ENCODE measurements at regions not wholly inside any gene's neighbourhood (a gene's known extent, or its start where the extent isn't known, plus 50 kb on each side); places are given as distances from the start of the nearest gene placed in this dataset.

GRCh38 chr5:29304545-29304944 is 1888.9 kb upstream of the CDH6 start:
- Histone ChIP-seq H3K18ac (ENCODE audit: extremely low read depth, low read length) (no peak overlapping the region), H3K79me2 (ENCODE audit: control insufficient read depth in 1 of 2, insufficient read depth in 2 of 2, low read length in 2 of 2) (no peaks in the 10 kb centered on the region), H4K8ac (ENCODE audit: extremely low read depth, insufficient read depth, low read length) (no peak overlapping the region), H3K4me1 (replicated peaks in 1 of 4; ENCODE audit: control insufficient read depth in 3 of 4, insufficient read depth in 4 of 4, low read length in 3 of 4) (no peaks in the 10 kb centered on the region), H2AFZ (ENCODE audit: low read length) (no peak overlapping the region), H3K23me2 (ENCODE audit: low read depth, low read length) (no peaks in the 10 kb centered on the region), H4K20me1 (replicated peaks in 1 of 2; ENCODE audit: control insufficient read depth in 1 of 2, insufficient read depth in 2 of 2, low read length in 2 of 2) (no peaks in the 10 kb centered on the region), H3K4me2 (ENCODE audit: insufficient read depth in 1 of 2, low read depth in 2 of 2, low read length in 2 of 2) (no peak overlapping the region), H3K27ac (ENCODE audit: low read depth, low read length) (no peak overlapping the region), H2AK5ac (ENCODE audit: low read depth, low read length) (no peak overlapping the region), H3K9me3 (ENCODE audit: insufficient read depth in 2 of 2, low read depth in 1 of 2, low read length in 1 of 2) (0 out of 4 replicates have a peak, but pooled peaks cover 0 to 2% of the 10 kb centered on the region in 2 experiments), H2BK20ac (ENCODE audit: low read length) (no peak overlapping the region), H4K91ac (replicated peaks; ENCODE audit: insufficient read length, low read length) (no peak overlapping the region), H2BK120ac (replicated peaks; ENCODE audit: low read depth, low read length) (no peak overlapping the region), H3K36me3 (ENCODE audit: control insufficient read depth in 2 of 4, insufficient read depth in 4 of 4, low read length in 3 of 4) (no peaks in the 10 kb centered on the region), H4K5ac (ENCODE audit: insufficient read length, low read depth, low read length) (no peak overlapping the region), H3K23ac (ENCODE audit: insufficient read length) (no peak overlapping the region), H2BK5ac (ENCODE audit: low read depth, low read length) (no peak overlapping the region), H3K27me3 (replicated peaks in 1 of 4; ENCODE audit: control insufficient read depth in 3 of 4, extremely low read depth in 1 of 4, insufficient read depth in 3 of 4, low read length in 3 of 4) (no peaks in the 10 kb centered on the region), H3K79me1 (ENCODE audit: low read depth, low read length) (no peaks in the 10 kb centered on the region), H2BK12ac (ENCODE audit: low read depth, low read length) (no peak overlapping the region), H3K14ac (ENCODE audit: insufficient read length) (no peak overlapping the region), H3K9ac (replicated peaks in 1 of 4; ENCODE audit: extremely low read depth in 1 of 4, low read depth in 3 of 4, low read length in 3 of 4) (no peak overlapping the region), H3K4me3 (ENCODE audit: extremely low read depth in 1 of 4, insufficient read depth in 2 of 4, low read depth in 3 of 4, low read length in 4 of 4) (no peak overlapping the region), H3K4ac (replicated peaks; ENCODE audit: insufficient read length, low read depth, low read length) (no peak overlapping the region), H2BK15ac (ENCODE audit: low read length) (no peak overlapping the region), H3K56ac (replicated peaks; ENCODE audit: insufficient read length, low read depth, low read length) (no peak overlapping the region)
- 89% methylated on average over 3 of the region's 3 CpGs; no CpG with 5 or more reads in 1 of the 2 experiments for WGBS, 2 experiments (ENCODE audit: extremely low coverage in 1 of 2, insufficient coverage in 1 of 2, insufficient read length in 1 of 2, insufficient replicate concordance in 2 of 2, low coverage in 1 of 2, low lambda C conversion rate in 2 of 2, missing lambda C conversion rate in 1 of 2)
- FAIRE-seq, result no peak
- no peak for DNase-seq (ENCODE audit: low read depth in 1 of 2, low spot score in 2 of 2)
- POLR2A ChIA-PET (ENCODE audit: partially characterized antibody), result no interaction called here
- CTCF ChIA-PET (ENCODE audit: partially characterized antibody), result no interaction called here
- TF ChIP-seq EGR1 (IDR thresholded peaks at IDR 0.05; ENCODE audit: borderline replicate concordance, low read depth, low read length) (no peak), CREB1 (IDR thresholded peaks at IDR 0.05) (no peak), SIRT6 (IDR thresholded peaks at IDR 0.05; ENCODE audit: low read length) (no peak), ZNF274 (IDR thresholded peaks at IDR 0.05; ENCODE audit: borderline replicate concordance, extremely low read depth, low read length) (no peak)

Data from H1 (cell line).